ENCODE measurements at regions not wholly inside any gene's neighbourhood (a gene's known extent, or its start where the extent isn't known, plus 50 kb on each side); places are given as distances from the start of the nearest gene placed in this dataset.

DNA sequence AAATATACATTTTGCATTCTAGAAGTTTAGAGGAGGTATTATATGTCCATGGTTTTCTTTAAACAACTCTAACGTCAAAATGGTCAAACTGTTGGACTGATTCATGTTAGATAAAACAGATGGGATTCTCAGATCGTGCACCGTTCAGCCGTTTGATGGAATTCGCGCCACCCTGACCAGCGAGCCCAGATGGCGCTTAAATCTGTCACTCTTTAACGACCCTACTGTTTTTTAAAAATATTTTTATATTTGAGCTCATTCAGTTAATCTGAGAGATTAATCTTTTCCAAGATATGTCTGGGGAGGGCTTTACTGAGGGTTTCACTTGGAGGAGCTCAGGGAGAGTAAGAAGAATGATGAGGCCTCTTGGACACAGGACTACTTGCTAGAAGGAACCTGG, 164.4 kb downstream of the TM9SF2 start:
- intact Hi-C loops (cut with DNase I; ENCODE audit: low total_unique reads), result loop anchor here (5.0 kb wide), 1 partner anchor 847 kb away; no protein-coding TSS in a partner anchor
- Histone ChIP-seq H3K4me1 (no peaks in the 10 kb centered on the region), H3K27me3 (no peaks in the 10 kb centered on the region), H3K4me3 (no peak overlapping the region), H3K9me3 (no peaks in the 10 kb centered on the region), H3K36me3 (no peaks in the 10 kb centered on the region), H3K27ac (no peak overlapping the region)
- DNase-seq, result no peak
- TF ChIP-seq, protein P1, sequence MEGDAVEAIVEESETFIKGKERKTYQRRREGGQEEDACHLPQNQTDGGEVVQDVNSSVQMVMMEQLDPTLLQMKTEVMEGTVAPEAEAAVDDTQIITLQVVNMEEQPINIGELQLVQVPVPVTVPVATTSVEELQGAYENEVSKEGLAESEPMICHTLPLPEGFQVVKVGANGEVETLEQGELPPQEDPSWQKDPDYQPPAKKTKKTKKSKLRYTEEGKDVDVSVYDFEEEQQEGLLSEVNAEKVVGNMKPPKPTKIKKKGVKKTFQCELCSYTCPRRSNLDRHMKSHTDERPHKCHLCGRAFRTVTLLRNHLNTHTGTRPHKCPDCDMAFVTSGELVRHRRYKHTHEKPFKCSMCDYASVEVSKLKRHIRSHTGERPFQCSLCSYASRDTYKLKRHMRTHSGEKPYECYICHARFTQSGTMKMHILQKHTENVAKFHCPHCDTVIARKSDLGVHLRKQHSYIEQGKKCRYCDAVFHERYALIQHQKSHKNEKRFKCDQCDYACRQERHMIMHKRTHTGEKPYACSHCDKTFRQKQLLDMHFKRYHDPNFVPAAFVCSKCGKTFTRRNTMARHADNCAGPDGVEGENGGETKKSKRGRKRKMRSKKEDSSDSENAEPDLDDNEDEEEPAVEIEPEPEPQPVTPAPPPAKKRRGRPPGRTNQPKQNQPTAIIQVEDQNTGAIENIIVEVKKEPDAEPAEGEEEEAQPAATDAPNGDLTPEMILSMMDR (IDR thresholded peaks at IDR 0.05), result no peak

DNA sequence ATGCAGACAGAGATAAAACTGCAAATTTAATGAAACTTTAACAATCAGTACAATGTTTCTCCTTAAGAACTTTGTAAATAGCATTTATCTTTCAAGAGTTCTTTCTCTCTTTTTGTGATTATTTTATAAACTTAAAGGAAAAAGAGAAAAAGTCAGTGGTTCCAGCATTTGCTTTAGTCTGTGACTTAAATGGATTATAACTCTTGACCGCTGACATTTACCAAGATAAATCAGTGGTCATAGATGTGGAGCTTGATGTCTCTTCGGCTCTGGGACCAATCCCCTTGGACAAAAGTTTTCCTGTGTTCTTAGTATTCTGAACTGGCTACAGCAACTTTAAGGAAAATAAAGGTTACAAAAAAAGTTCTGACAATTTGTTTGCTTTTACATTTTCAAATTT, 162.6 kb downstream of the TM9SF2 start:
- no peak for DNase-seq
- intact Hi-C loops (cut with DNase I; ENCODE audit: low total_unique reads), result no loop called here
- H3K27me3 ChIP-seq, result no peaks in the 10 kb centered on the region
- peaks cover 0 to 4% (median 2%) of the 10 kb centered on the region in 4 donors for H3K4me1 ChIP-seq
- H3K4me3 ChIP-seq, result no peak overlapping the region
- H3K27ac ChIP-seq, result no peak overlapping the region
- no peaks in the 10 kb centered on the region for H3K9me3 ChIP-seq
- no peaks in the 10 kb centered on the region for H3K36me3 ChIP-seq
- TF ChIP-seq, protein P1 (IDR thresholded peaks at IDR 0.05), result no peak

DNA sequence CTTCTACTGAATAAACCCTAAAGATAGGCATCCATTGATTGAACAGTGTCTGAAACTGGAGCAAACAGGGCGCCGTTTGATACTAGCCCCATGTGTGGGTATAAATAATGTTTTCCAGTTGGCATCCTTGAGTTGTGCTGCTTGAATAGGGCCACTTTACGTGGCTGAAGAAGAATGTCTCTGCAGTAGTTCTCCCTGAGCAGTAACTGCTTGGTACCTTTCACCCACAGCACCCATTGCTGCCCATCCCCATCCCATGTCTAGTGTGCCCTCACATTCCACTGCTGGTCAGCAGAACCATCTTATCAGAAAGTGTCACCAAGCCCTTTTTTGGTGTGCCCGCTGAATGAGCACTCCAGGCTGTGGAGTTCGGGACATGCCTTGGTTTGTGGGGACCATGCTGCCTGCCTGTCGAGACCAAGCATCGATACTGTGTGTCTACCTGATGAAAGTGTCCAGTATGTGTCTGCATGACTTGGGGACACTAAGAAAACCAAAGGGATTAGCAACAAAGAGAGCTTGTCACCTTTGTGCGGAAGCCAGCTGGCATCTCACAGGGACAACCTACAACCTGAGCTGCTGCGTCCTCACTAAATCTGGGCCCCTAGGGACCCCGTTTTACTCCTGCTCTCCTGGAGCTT, 162.0 kb downstream of the TM9SF2 start:
- intact Hi-C loops (cut with DNase I; ENCODE audit: low total_unique reads), result no loop called here
- TF ChIP-seq, protein P1 (IDR thresholded peaks at IDR 0.05), result no peak
- no peak for DNase-seq
- no peaks in the 10 kb centered on the region for H3K9me3 ChIP-seq
- no peak overlapping the region for H3K27ac ChIP-seq
- no peaks in the 10 kb centered on the region for H3K27me3 ChIP-seq
- no peaks in the 10 kb centered on the region for H3K36me3 ChIP-seq
- H3K4me3 ChIP-seq, result no peak overlapping the region
- H3K4me1 ChIP-seq, result peaks cover 0 to 6% (median 3%) of the 10 kb centered on the region in 4 donors

DNA sequence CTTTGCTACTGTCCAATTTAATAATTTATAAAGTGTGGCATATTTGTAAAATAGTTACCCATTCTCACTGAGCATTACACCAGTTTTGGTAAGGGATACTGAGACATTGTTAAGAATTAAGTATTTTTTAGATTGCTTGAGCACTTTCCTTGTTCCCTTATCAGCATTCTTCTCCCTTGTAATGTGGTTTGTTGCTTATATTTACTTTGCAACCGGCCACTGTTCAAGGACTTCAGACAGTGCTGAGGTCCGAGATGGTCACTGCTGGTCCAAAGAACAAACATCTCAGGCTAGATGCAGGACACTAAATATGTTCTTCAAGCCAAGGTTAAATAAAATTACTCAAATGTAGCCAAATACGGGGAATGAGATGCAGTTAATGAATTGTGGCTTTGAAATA, 161.4 kb downstream of the TM9SF2 start:
- DNase-seq, result no peak
- no peaks in the 10 kb centered on the region for H3K9me3 ChIP-seq
- H3K36me3 ChIP-seq, result no peaks in the 10 kb centered on the region
- no peaks in the 10 kb centered on the region for H3K27me3 ChIP-seq
- peaks cover 0 to 8% (median 7%) of the 10 kb centered on the region in 4 donors for H3K4me1 ChIP-seq
- no peak overlapping the region for H3K27ac ChIP-seq
- TF ChIP-seq, protein P1 (IDR thresholded peaks at IDR 0.05), result no peak
- no peak overlapping the region for H3K4me3 ChIP-seq
- intact Hi-C loops (cut with DNase I; ENCODE audit: low total_unique reads), result no loop called here

DNA sequence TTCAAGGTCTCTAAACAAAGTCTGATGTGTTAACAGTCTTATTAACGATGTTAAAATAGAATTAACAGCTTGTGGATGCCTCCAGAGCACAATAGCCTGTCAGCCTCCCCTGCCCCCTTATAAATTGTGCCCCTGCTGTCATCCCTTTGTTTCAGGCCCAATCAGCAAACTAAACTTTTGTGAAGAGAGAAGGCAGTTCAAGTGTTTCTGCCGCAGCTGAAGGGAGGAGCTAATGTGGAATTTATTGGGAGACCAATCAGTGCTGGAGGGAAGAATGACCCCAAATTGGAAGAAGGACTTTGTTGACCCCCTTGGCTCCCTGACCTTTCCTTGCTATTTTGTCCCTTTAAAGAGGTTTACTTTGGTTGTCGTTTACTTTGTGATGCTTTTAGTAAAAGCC, 160.5 kb downstream of the TM9SF2 start:
- TF ChIP-seq, protein P1 (IDR thresholded peaks at IDR 0.05), result no peak
- H3K27me3 ChIP-seq, result no peaks in the 10 kb centered on the region
- no peak for DNase-seq
- intact Hi-C loops (cut with DNase I; ENCODE audit: low total_unique reads), result no loop called here
- H3K36me3 ChIP-seq, result no peaks in the 10 kb centered on the region
- no peak overlapping the region for H3K4me3 ChIP-seq
- no peak overlapping the region for H3K27ac ChIP-seq
- no peaks in the 10 kb centered on the region for H3K9me3 ChIP-seq
- peaks cover 0 to 12% (median 8%) of the 10 kb centered on the region in 4 donors for H3K4me1 ChIP-seq
